ENCODE measurements at regions not wholly inside any gene's neighbourhood (a gene's known extent, or its start where the extent isn't known, plus 50 kb on each side); places are given as distances from the start of the nearest gene placed in this dataset.

DNA sequence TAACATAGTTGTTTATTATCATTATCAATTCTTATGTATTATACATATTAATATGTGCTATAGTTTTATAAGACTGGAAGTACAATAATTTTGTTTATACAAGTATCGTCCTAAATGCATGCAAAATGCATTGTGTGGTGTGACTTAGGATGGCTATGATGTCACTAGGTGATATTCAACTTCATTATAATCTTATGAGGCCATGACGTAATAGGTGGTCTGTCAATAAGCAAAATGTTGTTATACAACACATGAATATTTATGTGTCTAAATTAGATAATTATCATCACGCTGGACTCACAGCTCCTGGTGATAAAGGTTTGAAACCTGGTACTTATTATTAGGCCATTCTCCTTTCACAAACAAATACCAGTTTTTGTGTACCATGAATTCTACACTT, 104.4 kb upstream of the NYAP2 start:
- TF ChIP-seq CTCF (IDR thresholded peaks at IDR 0.05) (no peak), POLR2A (IDR thresholded peaks at IDR 0.05) (no peak)

Data from thyroid gland (tissue), 4 donors.